GM18951 (cell line): ENCODE measurements at regions not wholly inside any gene's neighbourhood (a gene's known extent, or its start where the extent isn't known, plus 50 kb on each side); places are given as distances from the start of the nearest gene placed in this dataset.

Experiments
- POLR2A ChIP-seq: IDR thresholded peaks from 4 replicates; pipeline ENCODE4 v1.6.1; 2011; ENCODE audit warnings: mild to moderate bottlenecking; ENCODE audit not compliant: insufficient read length, insufficient read depth; ENCODE audit errors: extremely low read depth
- in situ Hi-C: fragments of 300-500 bp; cut with MboI; formaldehyde crosslinking; loops from one replicate; pipeline ENCODE4 v1.12.0; 2022; ENCODE audit warnings: low sequenced_read_pairs, mixed read lengths, inconsistent platforms; ENCODE audit not compliant: unreplicated experiment

DNA sequence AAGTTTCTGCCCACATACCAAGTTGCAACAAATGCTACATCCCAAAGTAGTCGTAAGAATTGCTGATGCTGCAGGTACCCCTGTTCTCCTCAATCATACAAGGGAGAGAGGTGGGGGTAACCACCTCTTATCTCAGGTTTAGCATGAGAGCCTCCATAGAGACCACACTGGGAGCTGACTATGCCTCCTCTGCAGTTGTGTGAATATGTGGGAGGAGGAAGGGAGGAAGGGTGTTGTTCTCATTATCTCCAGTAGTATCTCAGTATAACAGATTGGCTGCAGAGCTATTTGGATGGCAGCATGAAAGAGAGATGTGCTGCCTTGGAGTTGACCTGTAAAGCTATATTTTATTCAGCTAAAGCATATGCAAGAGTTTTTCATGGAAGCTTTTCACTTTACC is 690.7 kb downstream of the KCNJ3 start:
- TF ChIP-seq POLR2A, result no peak
- in situ Hi-C loops, result loop anchor here (25.0 kb wide), 2 partner anchors 448 to 923 kb away; no protein-coding TSS in a partner anchor

DNA sequence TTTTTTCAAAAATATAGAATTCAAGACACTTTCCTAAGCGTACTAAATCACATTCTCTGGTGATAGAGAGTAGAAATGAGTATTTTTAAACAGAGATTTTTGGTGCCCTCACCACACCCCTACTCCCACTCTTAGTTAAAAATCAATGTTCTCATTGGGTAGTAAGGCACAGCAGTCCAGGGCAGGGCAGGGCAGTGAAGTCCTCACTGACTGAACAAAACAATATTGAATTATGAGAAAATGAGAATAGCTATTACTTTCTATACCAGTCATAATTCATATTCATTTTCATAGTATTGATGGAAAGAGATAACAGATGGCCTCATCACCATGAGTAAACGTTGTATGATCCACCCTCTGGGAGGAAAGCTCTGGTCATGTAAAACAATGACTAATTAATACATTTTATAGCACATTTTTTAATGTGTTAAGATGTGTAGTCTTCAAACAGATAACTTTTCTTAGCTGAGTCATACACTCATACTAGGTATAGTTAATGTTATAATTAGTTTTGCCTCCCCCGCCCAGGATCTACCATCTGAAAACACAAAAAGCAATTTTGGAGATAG is 686.1 kb downstream of the KCNJ3 start:
- no peak for TF ChIP-seq POLR2A
- in situ Hi-C loops, result loop anchor here (25.0 kb wide), 2 partner anchors 453 to 928 kb away; no protein-coding TSS in a partner anchor

DNA sequence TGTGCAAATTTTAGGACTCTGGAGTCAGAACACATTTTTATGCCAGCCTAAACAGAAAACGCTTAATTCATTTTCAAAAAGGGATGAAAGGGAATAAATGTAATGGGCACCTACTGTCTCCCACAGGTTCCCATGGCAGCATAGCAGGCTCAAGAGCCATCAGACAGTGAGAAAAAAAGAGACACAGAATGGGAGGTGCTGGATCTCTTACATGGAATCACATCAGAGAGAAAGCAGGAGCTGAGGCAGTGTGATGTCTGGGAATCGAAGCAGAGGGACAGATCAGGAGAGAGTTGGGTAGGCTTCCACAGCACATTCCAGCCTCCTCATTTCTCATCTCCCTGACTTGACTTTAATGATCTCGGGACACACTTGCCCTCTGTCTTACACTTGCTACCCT is 684.3 kb downstream of the KCNJ3 start:
- in situ Hi-C loops, result loop anchor here (25.0 kb wide), 2 partner anchors 455 to 930 kb away; no protein-coding TSS in a partner anchor

DNA sequence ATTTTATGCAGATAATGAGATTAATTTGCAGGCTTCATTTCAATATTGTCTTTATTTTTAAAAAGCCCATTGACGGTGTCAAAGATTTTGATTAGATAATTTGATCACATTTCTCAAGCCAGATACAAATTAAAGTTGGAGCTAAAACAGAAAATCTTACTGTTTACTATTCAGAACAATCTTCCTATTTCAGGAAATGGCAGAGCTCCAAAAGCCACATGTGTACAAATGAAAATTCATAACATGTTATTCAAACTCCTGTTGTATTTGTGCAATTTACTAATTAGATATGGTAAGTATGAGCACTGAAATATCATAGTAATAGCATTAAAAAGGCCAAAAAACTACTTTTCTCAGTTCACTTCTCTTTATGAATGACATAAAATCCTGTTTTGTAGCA is 682.9 kb downstream of the KCNJ3 start:
- in situ Hi-C loops, result loop anchor here (25.0 kb wide), 2 partner anchors 456 to 931 kb away; no protein-coding TSS in a partner anchor
- no peak for TF ChIP-seq POLR2A

More for the DNA sequence above, 684.3 kb downstream of the KCNJ3 start:
- TF ChIP-seq POLR2A, result no peak

DNA sequence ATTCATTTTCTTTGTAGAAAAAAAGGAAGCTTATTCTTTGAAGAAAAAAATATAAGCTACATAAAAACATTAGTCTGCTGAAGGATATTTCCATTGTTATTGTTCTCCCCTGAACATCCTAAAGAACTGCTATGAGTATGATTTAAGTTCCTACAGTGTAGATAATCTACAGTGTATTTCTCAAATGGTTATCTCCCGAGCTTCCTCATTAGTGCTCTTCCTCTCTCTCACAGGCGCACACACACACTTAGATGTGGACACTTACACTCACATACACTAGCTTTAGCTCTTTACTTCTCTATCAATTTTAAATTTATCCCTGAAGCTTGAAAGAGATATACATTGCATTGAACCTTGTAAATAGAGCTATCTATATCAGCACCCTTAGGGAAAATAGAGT is 681.0 kb downstream of the KCNJ3 start:
- in situ Hi-C loops, result loop anchor here (25.0 kb wide), 2 partner anchors 458 to 933 kb away; no protein-coding TSS in a partner anchor
- TF ChIP-seq POLR2A, result no peak

DNA sequence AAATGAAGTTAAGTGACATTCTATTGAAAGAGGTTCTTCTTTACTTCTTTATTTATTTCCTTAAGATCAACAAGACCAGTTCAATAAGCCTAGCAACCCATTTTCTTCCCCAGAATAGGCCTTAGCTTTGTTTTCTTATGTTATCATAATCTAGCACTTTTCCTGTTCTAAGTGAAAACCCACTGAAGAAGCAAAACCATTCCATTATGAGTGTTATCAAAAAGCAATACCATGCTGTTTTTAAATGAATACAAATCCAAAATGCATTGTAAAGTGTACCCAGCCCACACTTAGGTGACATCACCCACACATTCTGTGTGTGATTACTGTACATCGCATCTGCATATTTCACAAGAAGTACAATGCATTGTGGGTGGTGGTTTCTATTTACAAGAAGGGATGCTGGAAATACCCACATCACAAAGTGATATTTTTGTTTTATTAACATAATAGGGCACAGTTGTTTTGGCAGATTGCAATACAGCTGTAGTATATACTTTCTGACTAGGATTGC is 679.5 kb downstream of the KCNJ3 start:
- no peak for TF ChIP-seq POLR2A
- in situ Hi-C loops, result loop anchor here (25.0 kb wide), 2 partner anchors 459 to 934 kb away; no protein-coding TSS in a partner anchor

DNA sequence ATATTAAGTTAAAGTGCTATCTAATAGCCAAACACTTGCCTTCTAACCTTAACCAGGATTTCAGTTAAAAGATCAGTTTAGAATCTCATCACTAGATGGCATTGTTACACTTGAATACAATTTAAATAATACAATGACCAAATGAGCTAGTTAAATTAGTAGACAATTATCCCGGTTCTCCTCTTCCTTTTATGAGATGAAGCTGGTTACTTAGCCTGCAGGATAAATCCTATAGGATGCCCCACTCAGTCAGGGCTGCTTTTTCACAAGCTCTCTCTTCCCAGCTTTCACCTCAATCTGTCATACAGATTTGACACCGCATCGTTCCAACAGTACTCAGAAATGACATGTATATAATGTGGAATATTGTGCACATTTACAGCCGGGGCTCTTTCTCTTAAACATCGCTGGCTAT is 678.8 kb downstream of the KCNJ3 start:
- in situ Hi-C loops, result loop anchor here (25.0 kb wide), 2 partner anchors 460 to 935 kb away; no protein-coding TSS in a partner anchor

DNA sequence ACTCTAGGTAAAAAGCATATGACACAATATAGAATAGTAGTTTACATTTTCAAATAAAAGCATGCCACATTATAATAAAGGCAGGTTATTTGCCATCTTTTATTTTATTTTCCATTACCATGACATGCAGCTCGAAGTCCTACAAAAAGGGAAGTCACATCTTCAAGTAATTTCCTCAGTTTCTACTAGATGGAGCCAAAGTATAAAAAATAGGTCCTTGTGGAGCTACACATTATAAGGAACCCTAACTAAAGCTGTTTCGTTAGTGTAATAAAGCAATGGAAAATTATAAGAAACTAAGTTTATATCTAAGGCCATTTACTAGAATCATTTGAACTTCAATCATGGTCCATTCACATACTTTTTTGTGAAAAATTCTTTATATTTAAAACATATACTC is 674.5 kb downstream of the KCNJ3 start:
- no peak for TF ChIP-seq POLR2A
- in situ Hi-C loops, result no loop called here

More for the DNA sequence above, 678.8 kb downstream of the KCNJ3 start:
- TF ChIP-seq POLR2A, result no peak

DNA sequence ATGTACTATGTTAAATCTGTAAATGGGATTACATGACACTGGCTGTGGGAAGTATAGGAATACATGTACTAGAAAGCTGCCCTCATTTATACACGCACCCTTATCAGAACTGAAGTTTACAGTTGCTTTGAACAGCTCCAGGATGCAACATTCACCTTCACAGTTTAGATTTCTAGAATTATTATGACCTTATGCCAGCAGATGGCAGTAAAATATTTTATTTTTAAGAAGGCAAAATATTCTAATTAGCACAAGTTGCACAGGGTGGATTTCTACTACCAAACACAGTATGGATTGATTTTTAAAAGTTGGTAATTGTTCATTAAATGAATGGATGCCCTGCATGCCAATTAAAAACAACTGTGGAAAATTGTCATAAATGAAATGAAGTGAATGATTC is 670.4 kb downstream of the KCNJ3 start:
- in situ Hi-C loops, result no loop called here
- TF ChIP-seq POLR2A, result no peak

DNA sequence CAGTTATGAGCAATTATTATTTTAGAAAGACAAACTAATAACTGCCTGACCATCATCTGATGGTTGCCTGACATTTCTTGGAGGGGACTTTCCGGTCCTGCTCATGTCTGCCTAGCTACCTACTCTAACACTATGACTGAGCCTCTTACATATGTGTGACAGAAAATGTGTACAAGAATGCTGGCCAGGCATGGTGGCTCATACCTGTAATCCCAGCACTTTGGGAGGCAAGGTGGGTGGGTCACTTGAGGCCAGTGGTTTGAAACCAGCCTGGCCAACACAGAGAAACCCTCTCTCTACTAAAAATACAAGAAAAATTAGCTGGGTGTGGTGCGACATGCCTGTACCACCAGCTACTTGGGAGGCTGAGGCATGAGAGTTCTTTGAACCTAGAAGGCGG is 666.3 kb downstream of the KCNJ3 start:
- in situ Hi-C loops, result no loop called here

DNA sequence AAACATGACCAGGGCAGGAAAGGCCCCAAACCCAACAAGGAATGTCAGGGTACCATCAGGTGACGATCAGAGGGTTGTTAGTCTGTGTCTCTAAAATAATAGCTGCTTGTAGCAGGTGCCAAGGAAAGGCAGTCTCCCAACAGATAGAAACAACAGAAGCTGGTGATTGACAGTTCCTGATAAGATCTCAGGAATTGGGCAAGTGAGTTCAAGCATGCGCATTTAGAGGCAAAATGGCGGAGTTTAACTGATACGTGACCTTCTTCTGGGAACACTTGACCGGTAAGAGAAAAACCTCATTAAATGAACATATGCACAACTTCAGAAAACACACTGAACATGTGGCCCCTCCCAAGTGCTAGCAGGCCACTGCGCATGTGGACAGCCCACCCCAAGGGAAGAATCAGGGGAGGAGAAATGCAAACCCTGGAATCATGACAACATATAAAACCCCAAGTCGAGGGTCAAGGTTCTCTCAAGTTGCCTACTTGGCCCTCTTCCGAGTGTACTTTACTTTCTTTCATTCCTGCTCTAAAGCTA is 664.9 kb downstream of the KCNJ3 start:
- in situ Hi-C loops, result no loop called here
- no peak for TF ChIP-seq POLR2A

More for the DNA sequence above, 666.3 kb downstream of the KCNJ3 start:
- TF ChIP-seq POLR2A, result no peak

DNA sequence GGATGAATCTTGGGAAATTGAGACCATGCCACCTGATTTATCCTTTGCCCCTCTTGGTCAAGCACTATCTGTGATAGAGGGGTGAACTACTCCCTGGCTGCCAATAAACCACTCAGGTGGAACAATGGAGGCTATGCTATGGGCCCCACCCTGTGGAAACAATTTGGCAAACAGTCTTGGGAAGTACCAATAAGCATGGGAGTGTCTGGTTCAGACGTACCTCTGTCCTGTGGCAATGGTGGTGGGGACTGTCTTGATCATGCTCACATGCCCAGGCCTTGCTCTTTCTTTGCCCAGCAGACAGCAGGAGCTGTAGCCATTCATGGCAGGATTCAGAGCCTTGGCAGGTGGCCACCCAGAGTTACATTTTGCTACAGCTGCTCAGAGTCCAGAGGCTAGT is 658.7 kb downstream of the KCNJ3 start:
- in situ Hi-C loops, result no loop called here
- TF ChIP-seq POLR2A, result no peak

DNA sequence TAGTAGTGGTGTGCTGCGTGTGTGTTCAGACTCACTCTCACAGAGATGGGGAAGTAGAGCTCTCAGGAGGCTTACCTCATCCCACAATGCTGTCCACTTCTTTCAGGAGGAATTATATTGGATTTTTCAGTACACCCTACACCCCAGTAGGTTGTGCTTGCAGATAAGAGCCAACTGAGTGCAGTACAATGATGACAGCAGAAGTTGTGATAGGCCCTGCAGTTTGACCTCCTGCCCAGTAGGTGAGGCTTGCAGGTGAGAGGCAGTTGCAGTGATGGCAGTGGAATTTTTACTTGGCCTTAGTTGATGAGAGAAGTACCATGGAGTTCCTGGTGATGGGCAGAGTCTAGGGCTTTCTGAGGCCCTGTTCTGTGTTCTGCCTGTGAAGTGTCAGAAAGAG is 657.8 kb downstream of the KCNJ3 start:
- in situ Hi-C loops, result no loop called here
- no peak for TF ChIP-seq POLR2A

DNA sequence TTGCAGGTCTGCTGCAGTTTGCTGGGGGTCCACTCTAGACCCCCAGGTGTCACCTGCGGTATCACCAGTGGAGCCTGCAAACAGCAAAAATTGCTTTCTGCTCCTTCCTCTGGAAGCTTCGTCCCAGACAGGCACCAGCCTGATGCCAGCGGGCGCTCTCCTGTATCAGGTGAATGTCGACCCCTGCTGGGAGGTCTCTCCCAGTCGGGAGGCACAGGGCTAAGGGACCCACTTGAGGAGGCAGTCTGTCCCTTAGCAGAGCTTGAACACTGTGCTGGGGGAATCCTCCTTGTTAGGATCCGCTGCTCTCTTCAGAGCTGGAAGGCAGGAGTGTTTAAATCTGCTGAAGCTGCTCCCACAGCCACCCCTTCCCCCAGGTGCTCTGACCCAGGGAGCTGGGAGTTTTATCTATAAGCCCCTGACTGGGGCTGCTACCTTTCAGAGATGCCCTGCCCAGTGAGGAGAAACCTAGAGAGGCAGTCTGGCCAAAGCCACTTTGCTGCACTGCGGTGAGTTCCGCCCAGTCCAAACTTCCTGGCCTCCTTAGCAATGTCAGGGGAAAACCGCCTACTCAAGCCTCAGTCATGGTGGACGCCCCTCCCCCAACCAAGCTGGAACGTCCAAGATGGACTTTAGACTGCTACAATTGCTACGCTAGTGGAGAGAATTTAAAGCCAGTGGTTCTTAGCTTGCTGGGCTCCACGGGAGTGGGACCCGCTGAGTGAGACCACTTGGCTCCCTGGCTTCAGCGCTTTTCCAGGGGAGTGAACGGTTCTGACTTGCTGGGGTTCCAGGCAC is 652.5 kb downstream of the KCNJ3 start:
- in situ Hi-C loops, result no loop called here
- TF ChIP-seq POLR2A, result no peak

DNA sequence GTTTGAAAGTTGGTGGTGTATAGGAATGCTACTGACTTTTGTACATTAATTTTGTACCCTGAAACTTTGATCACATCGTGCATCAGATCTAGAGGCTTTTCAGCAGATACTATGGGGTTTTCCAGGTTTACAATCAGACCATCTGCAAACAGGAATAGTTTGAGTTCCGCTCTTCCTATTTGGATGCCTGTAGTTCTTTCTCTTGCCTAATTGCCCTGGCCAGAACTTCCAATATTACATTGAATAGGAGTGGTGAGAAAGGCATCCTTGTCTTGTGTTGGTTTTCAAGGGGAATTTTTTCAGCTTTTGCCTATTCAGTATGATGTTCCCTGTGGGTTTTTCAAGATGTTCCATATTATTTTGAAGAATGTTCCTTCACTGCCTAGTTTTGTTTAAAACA is 633.5 kb downstream of the KCNJ3 start:
- no peak for TF ChIP-seq POLR2A

More for the DNA sequence above, 633.5 kb downstream of the KCNJ3 start:
- in situ Hi-C loops, result no loop called here
